Right atrium auricular region (tissue), 2 donors: ENCODE measurements at regions not wholly inside any gene's neighbourhood (a gene's known extent, or its start where the extent isn't known, plus 50 kb on each side); places are given as distances from the start of the nearest gene placed in this dataset.

Source experiments
- DNase-seq: peaks from one replicate; pipeline ENCODE4 v3.0.0-alpha.2; 2019; ENCODE audit warnings: low spot score
- H3K27ac ChIP-seq, 2 donors: fragments of 200-600 bp; sonication (generic); 1 replicate in 1 of 2; 2 replicates in 1 of 2; pipeline ENCODE4 v1.5.1; 2016 to 2019
- H3K27me3 ChIP-seq, 2 donors: fragments of 200-600 bp; sonication (generic); one replicate each; pipeline versions ENCODE4 v1.5.1 to v1.6.0; 2017 to 2019
- H3K36me3 ChIP-seq: fragments of 200-600 bp; sonication (generic); one replicate; pipeline ENCODE4 v1.5.1; 2016
- H3K4me1 ChIP-seq, 2 donors: fragments of 200-600 bp; sonication (generic); one replicate each; pipeline versions ENCODE4 v1.5.1 to v1.6.0; 2017 to 2019
- H3K4me3 ChIP-seq, 2 donors: fragments of 200-600 bp; sonication (generic); 1 replicate in 1 of 2; 2 replicates in 1 of 2; pipeline ENCODE4 v1.5.1; 2017 to 2019; ENCODE audit warnings: mild to moderate bottlenecking in 1 of 2, moderate library complexity in 1 of 2
- H3K9me3 ChIP-seq, 2 donors: fragments of 200-600 bp; sonication (generic); one replicate each; pipeline ENCODE4 v1.5.1; 2019
- TF ChIP-seq, protein P1 (sequence below), 2 donors: fragments of 200-600 bp; sonication (generic); IDR thresholded peaks; one replicate each; pipeline ENCODE4 v1.5.1; 2019; ENCODE audit warnings: antibody characterized with exemption in 2 of 2

DNA sequence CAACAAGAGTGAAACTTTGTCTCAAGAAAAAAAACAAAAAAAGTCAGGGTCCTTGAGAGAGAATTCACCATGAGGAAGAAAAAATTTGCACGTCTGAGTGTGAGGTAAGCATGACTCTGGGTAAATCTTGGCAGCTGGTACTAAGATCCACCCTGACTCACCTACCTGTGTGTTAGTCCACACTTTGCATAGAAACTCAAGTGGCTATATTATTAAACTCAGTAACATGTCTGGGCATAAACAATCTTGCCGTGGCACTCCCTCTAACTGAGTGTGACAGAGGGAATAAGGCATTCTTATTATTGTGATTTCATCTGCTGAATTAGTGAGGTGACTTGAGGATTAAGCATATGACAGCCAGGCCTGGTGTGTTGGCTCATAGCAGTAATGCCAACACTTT lies 259.4 kb upstream of the VLDLR start:
- no peaks in the 10 kb centered on the region for H3K4me1 ChIP-seq
- H3K27ac ChIP-seq = no peak overlapping the region
- H3K27me3 ChIP-seq = no peaks in the 10 kb centered on the region
- H3K4me3 ChIP-seq = no peak overlapping the region
- no peaks in the 10 kb centered on the region for H3K36me3 ChIP-seq
- H3K9me3 ChIP-seq = no peaks in the 10 kb centered on the region
- no peak for DNase-seq
- TF ChIP-seq, protein P1, sequence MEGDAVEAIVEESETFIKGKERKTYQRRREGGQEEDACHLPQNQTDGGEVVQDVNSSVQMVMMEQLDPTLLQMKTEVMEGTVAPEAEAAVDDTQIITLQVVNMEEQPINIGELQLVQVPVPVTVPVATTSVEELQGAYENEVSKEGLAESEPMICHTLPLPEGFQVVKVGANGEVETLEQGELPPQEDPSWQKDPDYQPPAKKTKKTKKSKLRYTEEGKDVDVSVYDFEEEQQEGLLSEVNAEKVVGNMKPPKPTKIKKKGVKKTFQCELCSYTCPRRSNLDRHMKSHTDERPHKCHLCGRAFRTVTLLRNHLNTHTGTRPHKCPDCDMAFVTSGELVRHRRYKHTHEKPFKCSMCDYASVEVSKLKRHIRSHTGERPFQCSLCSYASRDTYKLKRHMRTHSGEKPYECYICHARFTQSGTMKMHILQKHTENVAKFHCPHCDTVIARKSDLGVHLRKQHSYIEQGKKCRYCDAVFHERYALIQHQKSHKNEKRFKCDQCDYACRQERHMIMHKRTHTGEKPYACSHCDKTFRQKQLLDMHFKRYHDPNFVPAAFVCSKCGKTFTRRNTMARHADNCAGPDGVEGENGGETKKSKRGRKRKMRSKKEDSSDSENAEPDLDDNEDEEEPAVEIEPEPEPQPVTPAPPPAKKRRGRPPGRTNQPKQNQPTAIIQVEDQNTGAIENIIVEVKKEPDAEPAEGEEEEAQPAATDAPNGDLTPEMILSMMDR (IDR thresholded peaks at IDR 0.05) = no peak

DNA sequence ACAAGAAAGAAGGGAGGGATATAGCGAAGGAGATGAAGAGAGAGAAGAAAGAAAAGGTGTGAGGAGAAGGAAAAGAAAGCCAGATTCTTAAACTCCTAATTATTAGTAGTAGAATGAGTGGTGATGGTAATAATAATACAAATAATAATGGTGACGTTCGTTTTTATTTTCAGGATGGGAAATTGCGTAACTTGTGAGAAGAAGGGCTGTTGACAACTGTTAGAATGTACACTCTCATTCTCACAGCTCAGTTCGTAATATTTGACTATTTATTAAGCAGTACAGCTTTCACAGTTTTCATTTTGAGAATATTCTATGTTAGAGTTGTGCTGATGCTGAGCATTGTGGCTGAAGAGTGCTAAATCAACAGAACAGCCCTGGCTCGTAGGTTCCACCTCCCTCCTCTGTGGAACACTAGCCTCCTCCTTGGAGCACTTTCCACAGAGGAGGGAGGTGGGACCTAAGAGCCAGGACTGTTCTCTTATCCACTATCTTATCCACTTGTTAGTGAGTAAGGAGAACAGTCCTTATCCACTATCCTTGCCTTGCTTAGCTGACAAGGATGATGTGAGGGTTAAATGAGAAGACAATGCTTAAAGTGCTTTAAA lies 258.3 kb upstream of the VLDLR start:
- no peak overlapping the region for H3K4me3 ChIP-seq

DNA sequence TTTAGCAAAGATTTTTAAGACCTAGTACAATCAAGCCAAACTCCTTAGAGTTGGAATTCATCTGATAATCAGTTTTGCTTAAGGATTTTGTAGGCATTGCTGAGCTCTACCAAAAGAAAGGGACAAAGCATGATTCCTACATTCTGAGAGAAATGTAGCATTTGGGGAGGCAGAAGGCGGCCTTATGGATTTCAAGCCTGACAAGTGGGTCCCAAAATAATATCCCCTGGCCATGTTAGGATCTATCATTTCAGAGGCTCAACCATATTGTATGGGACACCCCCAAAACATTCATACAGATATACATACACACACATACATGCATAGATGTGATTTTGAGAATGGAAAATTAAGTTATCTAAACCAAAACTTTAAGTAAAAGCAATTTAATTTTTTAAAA lies 257.8 kb upstream of the VLDLR start:
- TF ChIP-seq, protein P1 (IDR thresholded peaks at IDR 0.05) = no peak
- H3K9me3 ChIP-seq = no peaks in the 10 kb centered on the region
- no peak overlapping the region for H3K27ac ChIP-seq
- H3K4me1 ChIP-seq = no peaks in the 10 kb centered on the region
- H3K36me3 ChIP-seq = no peaks in the 10 kb centered on the region
- DNase-seq = no peak
- no peaks in the 10 kb centered on the region for H3K27me3 ChIP-seq
- H3K4me3 ChIP-seq = no peak overlapping the region

More for the DNA sequence above, 258.3 kb upstream of the VLDLR start:
- Histone ChIP-seq H3K27me3 (no peaks in the 10 kb centered on the region), H3K9me3 (no peaks in the 10 kb centered on the region), H3K27ac (no peak overlapping the region), H3K4me1 (no peaks in the 10 kb centered on the region), H3K36me3 (no peaks in the 10 kb centered on the region)
- DNase-seq = no peak
- TF ChIP-seq, protein P1 (IDR thresholded peaks at IDR 0.05) = no peak

DNA sequence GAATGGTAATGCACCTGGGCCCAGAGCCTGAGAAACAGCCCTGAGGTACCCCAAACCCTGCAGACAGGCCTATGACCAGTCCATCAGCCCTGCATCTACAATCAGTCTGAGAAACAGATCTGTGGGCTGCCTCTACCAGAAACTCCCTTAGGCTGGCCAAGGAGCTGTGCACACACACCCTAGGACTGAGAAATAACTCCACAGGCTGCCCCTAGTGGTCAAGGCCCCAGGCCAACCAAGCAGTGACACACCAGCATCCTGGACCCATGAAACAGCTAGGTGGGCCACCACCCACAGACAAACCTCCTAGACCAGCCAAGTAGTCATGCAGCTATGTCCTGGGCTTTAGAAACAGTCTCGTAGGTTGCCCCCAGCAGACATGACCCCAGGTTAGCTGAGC lies 253.6 kb upstream of the VLDLR start:
- no peak overlapping the region for H3K27ac ChIP-seq
- H3K4me1 ChIP-seq = no peaks in the 10 kb centered on the region
- DNase-seq = no peak
- TF ChIP-seq, protein P1 (IDR thresholded peaks at IDR 0.05) = no peak
- no peaks in the 10 kb centered on the region for H3K9me3 ChIP-seq
- no peaks in the 10 kb centered on the region for H3K36me3 ChIP-seq
- no peak overlapping the region for H3K4me3 ChIP-seq
- H3K27me3 ChIP-seq = no peaks in the 10 kb centered on the region

DNA sequence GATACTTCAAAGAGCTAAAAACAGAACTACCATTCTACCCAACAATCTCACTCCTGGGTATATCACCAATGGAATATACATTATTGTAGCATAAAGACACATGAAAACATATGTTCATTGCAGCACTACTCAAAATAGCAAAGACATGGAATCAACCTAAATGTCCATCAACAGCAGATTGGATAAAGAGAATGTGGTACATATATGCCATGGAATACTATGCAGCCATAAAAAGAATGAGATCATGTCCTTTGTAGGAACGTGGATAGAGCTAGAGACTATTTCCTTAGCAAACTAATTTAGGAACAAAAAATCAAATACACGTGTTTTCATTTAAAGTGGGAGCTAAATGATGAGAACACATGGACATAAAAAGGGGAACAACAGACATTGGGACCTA lies 247.9 kb upstream of the VLDLR start:
- TF ChIP-seq, protein P1 (IDR thresholded peaks at IDR 0.05) = no peak
- Histone ChIP-seq H3K9me3 (peaks cover 0 to 11% of the 10 kb centered on the region in 2 donors), H3K4me1 (no peaks in the 10 kb centered on the region), H3K27ac (no peak overlapping the region), H3K27me3 (no peaks in the 10 kb centered on the region), H3K36me3 (no peaks in the 10 kb centered on the region), H3K4me3 (no peak overlapping the region)
- DNase-seq = no peak

DNA sequence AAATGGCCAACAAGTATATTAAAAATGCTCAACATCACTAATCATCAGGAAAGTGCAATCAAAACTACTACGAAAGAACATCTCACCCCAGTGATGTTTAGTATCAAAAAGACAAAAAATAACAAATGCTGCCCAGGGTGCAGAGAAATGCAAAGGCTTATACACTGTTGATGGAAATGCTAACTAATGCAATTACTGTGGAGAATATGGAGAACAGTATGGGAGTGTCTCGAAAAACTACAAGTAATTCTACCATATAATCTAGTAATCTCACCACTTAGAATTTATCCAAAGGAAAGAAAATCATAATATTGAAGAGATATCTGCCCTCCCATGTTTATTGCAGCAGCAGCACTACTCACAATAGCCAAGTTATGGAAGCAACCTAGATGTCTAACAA lies 246.5 kb upstream of the VLDLR start:
- no peaks in the 10 kb centered on the region for H3K4me1 ChIP-seq
- no peaks in the 10 kb centered on the region for H3K36me3 ChIP-seq
- DNase-seq = no peak
- TF ChIP-seq, protein P1 (IDR thresholded peaks at IDR 0.05) = no peak
- no peak overlapping the region for H3K27ac ChIP-seq
- H3K9me3 ChIP-seq = peaks cover 0 to 11% of the 10 kb centered on the region in 2 donors
- no peaks in the 10 kb centered on the region for H3K27me3 ChIP-seq
- H3K4me3 ChIP-seq = no peak overlapping the region
